CD4-positive, alpha-beta T cell (primary cell): ENCODE measurements at regions not wholly inside any gene's neighbourhood (a gene's known extent, or its start where the extent isn't known, plus 50 kb on each side); places are given as distances from the start of the nearest gene placed in this dataset.

ENCODE experiments used
- ATAC-seq: fragments of 200-7000 bp; cut with Tn5 transposase; one replicate; pipeline ENCODE4 v1.10.0; 2022; ENCODE audit warnings: mild to moderate bottlenecking; ENCODE audit not compliant: poor library complexity
- CTCF ChIA-PET: fragments of 350-600 bp; sonication (Branson Sonifier 250); formaldehyde crosslinking; loops from one replicate; lab custom pipeline; 2021; ENCODE audit warnings: antibody characterized with exemption, inconsistent platforms; lab: Charles Lee
- POLR2A ChIA-PET: fragments of 350-600 bp; sonication (Branson Sonifier 250); formaldehyde crosslinking; loops from one replicate; lab custom pipeline; 2021; ENCODE audit warnings: antibody characterized with exemption, inconsistent platforms; lab: Charles Lee
- DNase-seq, 14 experiments: peaks; one replicate each; pipeline ENCODE4 v3.0.0-alpha.2; 2013 to 2020; ENCODE audit warnings: mixed read lengths in 2 of 14
- H3K27ac ChIP-seq, 2 donors: one replicate each; pipeline versions ENCODE4 v1.5.1 to v1.7.0; 2013; ENCODE audit warnings: low read length in 2 of 2, low read depth in 1 of 2, mild to moderate bottlenecking in 1 of 2
- H3K27me3 ChIP-seq, 2 experiments: 1 replicate in 1 of 2; 2 replicates in 1 of 2; pipeline versions ENCODE4 v1.6.1 to v1.7.0; 2013; ENCODE audit warnings: low read length in 2 of 2, control low read depth in 1 of 2, mild to moderate bottlenecking in 1 of 2, moderate library complexity in 1 of 2; ENCODE audit not compliant: insufficient read depth in 2 of 2, control insufficient read depth in 1 of 2
- H3K36me3 ChIP-seq: one replicate; pipeline ENCODE4 v1.6.1; 2013; ENCODE audit warnings: low read length, control low read depth; ENCODE audit not compliant: insufficient read depth
- H3K4me1 ChIP-seq: one replicate; pipeline ENCODE4 v1.6.1; 2013; ENCODE audit warnings: low read length, control low read depth; ENCODE audit not compliant: insufficient read depth
- H3K4me3 ChIP-seq: one replicate; pipeline ENCODE4 v1.5.1; 2013; ENCODE audit warnings: mild to moderate bottlenecking, low read length, moderate library complexity
- H3K9me3 ChIP-seq, 2 experiments: 1 replicate in 1 of 2; 2 replicates in 1 of 2; pipeline versions ENCODE4 v1.6.1 to v1.7.0; 2013; ENCODE audit warnings: low read length in 2 of 2, mild to moderate bottlenecking in 2 of 2, control low read depth in 1 of 2, moderate library complexity in 1 of 2; ENCODE audit not compliant: control insufficient read depth in 1 of 2, insufficient read depth in 1 of 2
- H3K27ac Mint-ChIP-seq: one replicate; pipeline ENCODE4 v1.8.0; 2020; ENCODE audit warnings: mixed read lengths
- H3K27me3 Mint-ChIP-seq: one replicate; pipeline ENCODE4 v1.8.0; 2021; ENCODE audit warnings: mixed read lengths
- H3K36me3 Mint-ChIP-seq: one replicate; pipeline ENCODE4 v1.8.0; 2021; ENCODE audit warnings: low read depth, mixed read lengths
- H3K4me1 Mint-ChIP-seq: one replicate; pipeline ENCODE4 v1.8.0; 2021; ENCODE audit warnings: low read depth, mixed read lengths
- H3K4me3 Mint-ChIP-seq: one replicate; pipeline ENCODE4 v1.8.0; 2020; ENCODE audit warnings: mild to moderate bottlenecking, mixed read lengths
- H3K9me3 Mint-ChIP-seq: one replicate; pipeline ENCODE4 v1.8.0; 2020; ENCODE audit warnings: mixed read lengths
- intact Hi-C, 2 experiments: fragments of 100-400 bp; cut with DNase I in 1 of 2; cut with micrococcal nuclease in 1 of 2; formaldehyde crosslinking; loops; one replicate each; pipeline versions ENCODE4 v1.15.1 to v1.9.0; 2023 to 2025; cut with DNase I, micrococcal nuclease
- TF ChIP-seq, protein P1 (sequence below): fragments of 200-600 bp; IDR thresholded peaks from one replicate; pipeline ENCODE4 v1.8.0; 2022; ENCODE audit warnings: antibody characterized with exemption, mild to moderate bottlenecking

DNA sequence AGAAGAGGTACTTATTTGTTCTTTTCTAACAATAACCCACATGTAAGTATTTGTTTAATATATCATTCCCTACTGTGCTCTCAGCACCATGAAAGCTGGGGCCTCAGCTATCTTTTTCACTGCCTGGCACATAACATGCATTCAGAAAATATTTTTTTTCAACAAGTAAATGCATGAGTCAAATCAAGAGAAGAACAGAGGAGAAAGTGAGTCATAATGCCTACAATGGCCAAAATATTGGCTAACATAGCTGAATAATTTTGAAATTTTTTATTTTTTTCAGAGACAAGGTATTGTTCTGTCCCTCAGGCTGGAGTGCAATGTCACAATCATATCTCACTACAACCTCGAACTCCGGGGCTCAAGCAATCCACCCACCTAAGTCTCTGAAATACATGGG, 252.2 kb upstream of the ADAMTS5 start:
- no peak for DNase-seq
- POLR2A ChIA-PET, result no interaction called here
- no peaks in the 10 kb centered on the region for H3K9me3 ChIP-seq

DNA sequence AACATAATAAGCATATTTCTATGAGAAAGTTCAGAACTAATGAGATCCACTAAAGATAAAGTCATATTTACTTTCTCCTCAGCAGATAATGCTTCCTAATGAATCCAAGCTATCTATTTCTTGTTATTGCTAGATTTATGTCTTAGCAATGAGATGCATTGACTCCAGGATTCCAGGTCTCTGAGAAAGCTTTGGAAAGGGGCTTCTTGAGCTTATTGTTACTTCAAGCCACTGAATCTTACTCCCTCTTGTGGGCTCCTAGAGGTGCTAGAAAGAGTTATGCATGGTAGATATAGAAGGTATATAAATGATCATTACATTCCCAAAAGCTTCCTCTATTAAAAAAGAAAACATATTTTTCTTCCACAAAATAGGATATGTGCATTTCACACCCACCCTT, 246.4 kb upstream of the ADAMTS5 start:
- TF ChIP-seq, protein P1, sequence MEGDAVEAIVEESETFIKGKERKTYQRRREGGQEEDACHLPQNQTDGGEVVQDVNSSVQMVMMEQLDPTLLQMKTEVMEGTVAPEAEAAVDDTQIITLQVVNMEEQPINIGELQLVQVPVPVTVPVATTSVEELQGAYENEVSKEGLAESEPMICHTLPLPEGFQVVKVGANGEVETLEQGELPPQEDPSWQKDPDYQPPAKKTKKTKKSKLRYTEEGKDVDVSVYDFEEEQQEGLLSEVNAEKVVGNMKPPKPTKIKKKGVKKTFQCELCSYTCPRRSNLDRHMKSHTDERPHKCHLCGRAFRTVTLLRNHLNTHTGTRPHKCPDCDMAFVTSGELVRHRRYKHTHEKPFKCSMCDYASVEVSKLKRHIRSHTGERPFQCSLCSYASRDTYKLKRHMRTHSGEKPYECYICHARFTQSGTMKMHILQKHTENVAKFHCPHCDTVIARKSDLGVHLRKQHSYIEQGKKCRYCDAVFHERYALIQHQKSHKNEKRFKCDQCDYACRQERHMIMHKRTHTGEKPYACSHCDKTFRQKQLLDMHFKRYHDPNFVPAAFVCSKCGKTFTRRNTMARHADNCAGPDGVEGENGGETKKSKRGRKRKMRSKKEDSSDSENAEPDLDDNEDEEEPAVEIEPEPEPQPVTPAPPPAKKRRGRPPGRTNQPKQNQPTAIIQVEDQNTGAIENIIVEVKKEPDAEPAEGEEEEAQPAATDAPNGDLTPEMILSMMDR, result no peak
- ATAC-seq (no peak), DNase-seq (no peak)
- H3K4me1 Mint-ChIP-seq, result no peaks in the 10 kb centered on the region
- POLR2A ChIA-PET, result no interaction called here
- H3K36me3 Mint-ChIP-seq, result no peaks in the 10 kb centered on the region
- H3K27me3 ChIP-seq, result no peaks in the 10 kb centered on the region
- no peaks in the 10 kb centered on the region for H3K4me1 ChIP-seq
- peaks cover 9% of the 10 kb centered on the region for H3K9me3 Mint-ChIP-seq
- H3K36me3 ChIP-seq, result no peaks in the 10 kb centered on the region
- H3K27ac Mint-ChIP-seq, result no peak overlapping the region
- H3K4me3 ChIP-seq, result no peak overlapping the region
- H3K27ac ChIP-seq, result no peak overlapping the region
- intact Hi-C loops, result no loop called here
- no peak overlapping the region for H3K4me3 Mint-ChIP-seq
- CTCF ChIA-PET, result no interaction called here
- H3K27me3 Mint-ChIP-seq, result no peaks in the 10 kb centered on the region
- peaks cover 0 to under 1% of the 10 kb centered on the region in 2 experiments for H3K9me3 ChIP-seq

More for the DNA sequence above, 252.2 kb upstream of the ADAMTS5 start:
- Mint-ChIP-seq H3K27me3 (no peaks in the 10 kb centered on the region), H3K36me3 (no peaks in the 10 kb centered on the region), H3K9me3 (peaks cover 16% of the 10 kb centered on the region), H3K27ac (no peak overlapping the region), H3K4me1 (no peaks in the 10 kb centered on the region), H3K4me3 (no peak overlapping the region)
- ATAC-seq, result no peak
- Histone ChIP-seq H3K27ac (no peak overlapping the region), H3K27me3 (no peaks in the 10 kb centered on the region), H3K4me1 (no peaks in the 10 kb centered on the region), H3K36me3 (no peaks in the 10 kb centered on the region), H3K4me3 (no peak overlapping the region)
- CTCF ChIA-PET, result no interaction called here
- intact Hi-C loops, result no loop called here
- TF ChIP-seq, protein P1, result no peak

DNA sequence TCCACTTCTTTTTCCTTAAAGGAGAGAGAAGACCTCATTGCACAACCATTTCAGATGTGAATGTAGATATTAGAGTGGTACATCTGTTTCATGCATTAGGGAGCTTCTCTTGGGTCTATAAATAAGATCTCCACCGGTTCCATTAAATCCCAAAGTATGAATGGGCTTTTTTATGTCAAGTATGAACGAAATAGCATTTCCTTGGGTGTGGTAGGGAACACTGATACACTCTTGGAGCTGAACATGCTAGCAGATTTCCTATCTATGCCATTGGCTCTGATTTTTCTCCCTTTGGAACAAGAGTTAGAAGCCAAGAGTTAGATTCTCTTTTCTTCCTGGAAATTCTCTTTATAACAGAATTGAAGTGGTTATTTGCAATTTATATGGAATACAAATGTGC, 245.6 kb upstream of the ADAMTS5 start:
- Mint-ChIP-seq H3K9me3 (peaks cover 4% of the 10 kb centered on the region), H3K27ac (no peak overlapping the region), H3K4me1 (no peaks in the 10 kb centered on the region), H3K36me3 (no peaks in the 10 kb centered on the region), H3K27me3 (no peaks in the 10 kb centered on the region), H3K4me3 (no peak overlapping the region)
- no peak overlapping the region for H3K4me3 ChIP-seq
- ChIA-PET POLR2A (no interaction called here), CTCF (no interaction called here)
- H3K27ac ChIP-seq, result no peak overlapping the region
- H3K36me3 ChIP-seq, result no peaks in the 10 kb centered on the region
- H3K9me3 ChIP-seq, result peaks cover 0 to 3% of the 10 kb centered on the region in 2 experiments
- intact Hi-C loops, result no loop called here
- no peaks in the 10 kb centered on the region for H3K4me1 ChIP-seq
- no peaks in the 10 kb centered on the region for H3K27me3 ChIP-seq
- TF ChIP-seq, protein P1, result no peak
- ATAC-seq (no peak), DNase-seq (no peak)
